Retinal pigment epithelial cell (primary cell): ENCODE measurements at regions not wholly inside any gene's neighbourhood (a gene's known extent, or its start where the extent isn't known, plus 50 kb on each side); places are given as distances from the start of the nearest gene placed in this dataset.
"Not testable (repeated sequence)": the region's sequence is repeated elsewhere in the genome, so short reads cannot be mapped to it uniquely, and the experiment has no call there.

Source experiments
- DNase-seq: peaks from one replicate; pipeline ENCODE4 v3.0.0-alpha.2; 2010; ENCODE audit warnings: low read depth
- H3K4me3 ChIP-seq: 2 replicates; pipeline ENCODE4 v1.5.1; 2011; ENCODE audit warnings: mild to moderate bottlenecking, low read length, control low read depth, moderate library complexity
- CTCF ChIP-seq: conservative IDR thresholded peaks from 2 replicates; pipeline ENCODE4 v1.5.1; 2011; ENCODE audit warnings: low read depth, low read length, control low read depth, inconsistent platforms

- DNase-seq: no peak
- no peak for TF ChIP-seq CTCF
- no peak overlapping the region for H3K4me3 ChIP-seq
These were observed 992.2 kb upstream of the PCDH20 start for GRCh38 chr13:62407871-62408270.

GRCh38 chr13:62388515-62388914 lies 972.9 kb upstream of the PCDH20 start:
- TF ChIP-seq CTCF: no peak
- no peak for DNase-seq
- H3K4me3 ChIP-seq: no peak overlapping the region

- TF ChIP-seq CTCF: no peak
- no peak for DNase-seq
- H3K4me3 ChIP-seq: no peak overlapping the region
These were observed 972.0 kb upstream of the PCDH20 start for GRCh38 chr13:62387647-62388046.

GRCh38 chr13:62379241-62379640 lies 963.6 kb upstream of the PCDH20 start:
- not testable (repeated sequence) for DNase-seq, H3K4me3 ChIP-seq

- no peak for DNase-seq
- no peak for TF ChIP-seq CTCF
These were observed 962.2 kb upstream of the PCDH20 start for GRCh38 chr13:62377838-62378237.

GRCh38 chr13:62375653-62376052 lies 960.0 kb upstream of the PCDH20 start:
- no peak overlapping the region for H3K4me3 ChIP-seq
- no peak for TF ChIP-seq CTCF
- DNase-seq: no peak

More at GRCh38 chr13:62377838-62378237, 962.2 kb upstream of the PCDH20 start:
- no peak overlapping the region for H3K4me3 ChIP-seq

- H3K4me3 ChIP-seq: no peak overlapping the region
- TF ChIP-seq CTCF: no peak
- no peak for DNase-seq
These were observed 956.1 kb upstream of the PCDH20 start for GRCh38 chr13:62371737-62372136.

GRCh38 chr13:62367971-62368370 lies 952.3 kb upstream of the PCDH20 start:
- not testable (repeated sequence) for H3K4me3 ChIP-seq, DNase-seq
